ENCODE measurements at regions not wholly inside any gene's neighbourhood (a gene's known extent, or its start where the extent isn't known, plus 50 kb on each side); places are given as distances from the start of the nearest gene placed in this dataset.

- Histone ChIP-seq H3K27me3 (ENCODE audit: control insufficient read depth in 3 of 3, insufficient read depth in 3 of 3, low read length in 2 of 3) (no peaks in the 10 kb centered on the region), H3K9ac (ENCODE audit: insufficient read depth in 1 of 2, low read length in 2 of 2) (no peak overlapping the region), H3K4me3 (no peak overlapping the region), H3K4me1 (ENCODE audit: control insufficient read depth in 5 of 5, insufficient read depth in 5 of 5, low read length in 5 of 5) (peaks cover 0 to 25% (median 0%) of the 10 kb centered on the region in 5 donors), H3K27ac (ENCODE audit: low read depth in 1 of 2, low read length in 1 of 2) (no peak overlapping the region), H3K9me3 (ENCODE audit: control insufficient read depth in 4 of 4, insufficient read depth in 3 of 4, low read length in 3 of 4) (no peaks in the 10 kb centered on the region), H3K36me3 (ENCODE audit: control insufficient read depth in 4 of 4, insufficient read depth in 4 of 4, low read length in 4 of 4) (no peaks in the 10 kb centered on the region)
- TF ChIP-seq CTCF (IDR thresholded peaks at IDR 0.05; ENCODE audit: control extremely low read depth, extremely low read depth), result no peak
- ATAC-seq (ENCODE audit: insufficient read depth, low FRiP score) (no peak), DNase-seq (no peak)
- WGBS, 2 donors, result 79 to 81% methylated on average over 5 of the region's 5 CpGs
Measured at GRCh38 chr20:57801581-57801980, 91.8 kb upstream of the PMEPA1 start.

- no peak for TF ChIP-seq CTCF (IDR thresholded peaks at IDR 0.05; ENCODE audit: control extremely low read depth, extremely low read depth)
- WGBS, 2 donors, result 93 to 95% methylated on average over 17 of the region's 17 CpGs
- no peaks in the 10 kb centered on the region for H3K36me3 ChIP-seq (ENCODE audit: control insufficient read depth in 4 of 4, insufficient read depth in 4 of 4, low read length in 4 of 4)
- no peak overlapping the region for H3K27ac ChIP-seq (ENCODE audit: low read depth in 1 of 2, low read length in 1 of 2)
- ATAC-seq (ENCODE audit: insufficient read depth, low FRiP score), result no peak
- no peak overlapping the region for H3K4me3 ChIP-seq
- H3K4me1 ChIP-seq (ENCODE audit: control insufficient read depth in 5 of 5, insufficient read depth in 5 of 5, low read length in 5 of 5), result peaks cover 0 to 23% (median 0%) of the 10 kb centered on the region in 5 donors
- no peak for DNase-seq
- no peaks in the 10 kb centered on the region for H3K27me3 ChIP-seq (ENCODE audit: control insufficient read depth in 3 of 3, insufficient read depth in 3 of 3, low read length in 2 of 3)
- no peak overlapping the region for H3K9ac ChIP-seq (ENCODE audit: insufficient read depth in 1 of 2, low read length in 2 of 2)
- H3K9me3 ChIP-seq (ENCODE audit: control insufficient read depth in 4 of 4, insufficient read depth in 3 of 4, low read length in 3 of 4), result no peaks in the 10 kb centered on the region
Measured at GRCh38 chr20:57800791-57801430, 91.1 kb upstream of the PMEPA1 start.

- Histone ChIP-seq H3K4me3 (no peak overlapping the region), H3K9me3 (ENCODE audit: control insufficient read depth in 4 of 4, insufficient read depth in 3 of 4, low read length in 3 of 4) (no peaks in the 10 kb centered on the region), H3K9ac (ENCODE audit: insufficient read depth in 1 of 2, low read length in 2 of 2) (no peak overlapping the region), H3K27me3 (ENCODE audit: control insufficient read depth in 3 of 3, insufficient read depth in 3 of 3, low read length in 2 of 3) (no peaks in the 10 kb centered on the region), H3K4me1 (ENCODE audit: control insufficient read depth in 5 of 5, insufficient read depth in 5 of 5, low read length in 5 of 5) (no peaks in the 10 kb centered on the region), H3K27ac (ENCODE audit: low read depth in 1 of 2, low read length in 1 of 2) (no peak overlapping the region), H3K36me3 (ENCODE audit: control insufficient read depth in 4 of 4, insufficient read depth in 4 of 4, low read length in 4 of 4) (no peaks in the 10 kb centered on the region)
- no peak for TF ChIP-seq CTCF (IDR thresholded peaks at IDR 0.05; ENCODE audit: control extremely low read depth, extremely low read depth)
- 96 to 98% methylated on average over 1 of the region's 1 CpG for WGBS, 2 donors
- DNase-seq (no peak), ATAC-seq (ENCODE audit: insufficient read depth, low FRiP score) (no peak)
Measured at GRCh38 chr20:57797401-57797800, 87.6 kb upstream of the PMEPA1 start.

Measured in lung (tissue), 11 donors.